Natural killer cell (primary cell): ENCODE measurements at regions not wholly inside any gene's neighbourhood (a gene's known extent, or its start where the extent isn't known, plus 50 kb on each side); places are given as distances from the start of the nearest gene placed in this dataset.
"Not testable (repeated sequence)": the region's sequence is repeated elsewhere in the genome, so short reads cannot be mapped to it uniquely, and the experiment has no call there.

Source experiments
- ATAC-seq, 3 donors: fragments of 150-1000 bp in 2 of 3; fragments of 200-7000 bp in 1 of 3; cut with Tn5 transposase; 1 replicate in 1 of 3; 2 replicates in 2 of 3; pipeline ENCODE4 v1.10.0; 2021; ENCODE audit warnings: mild to moderate bottlenecking in 2 of 3, moderate library complexity in 2 of 3
- DNase-seq, 2 donors: peaks; one replicate each; pipeline versions ENCODE4 v3.0.0 to v3.0.0-alpha.2; 2013 to 2021; ENCODE audit warnings: mixed read lengths in 1 of 2
- H3K27ac ChIP-seq: one replicate; pipeline ENCODE4 v1.5.1; 2013; ENCODE audit warnings: mild to moderate bottlenecking, low read length
- H3K27me3 ChIP-seq: one replicate; pipeline ENCODE4 v1.6.1; 2013; ENCODE audit warnings: low read length; ENCODE audit not compliant: control insufficient read depth, insufficient read depth
- H3K36me3 ChIP-seq: one replicate; pipeline ENCODE4 v1.6.1; 2013; ENCODE audit warnings: low read length; ENCODE audit not compliant: control insufficient read depth, insufficient read depth
- H3K4me1 ChIP-seq: one replicate; pipeline ENCODE4 v1.6.1; 2013; ENCODE audit warnings: low read length; ENCODE audit not compliant: control insufficient read depth, insufficient read depth
- H3K4me3 ChIP-seq: one replicate; pipeline ENCODE4 v1.5.1; 2013; ENCODE audit warnings: low read length
- H3K9me3 ChIP-seq: one replicate; pipeline ENCODE4 v1.6.1; 2013; ENCODE audit warnings: low read length; ENCODE audit not compliant: control insufficient read depth, insufficient read depth
- H3K27ac Mint-ChIP-seq, 2 donors: one replicate each; pipeline ENCODE4 v1.8.0; 2022; ENCODE audit warnings: mild to moderate bottlenecking in 2 of 2, mixed read lengths in 2 of 2, moderate library complexity in 1 of 2
- H3K27me3 Mint-ChIP-seq, 2 donors: one replicate each; pipeline ENCODE4 v1.8.0; 2022; ENCODE audit warnings: low read depth in 2 of 2, mixed read lengths in 2 of 2
- H3K36me3 Mint-ChIP-seq: one replicate; pipeline ENCODE4 v1.8.0; 2022; ENCODE audit warnings: mixed read lengths
- H3K4me1 Mint-ChIP-seq, 2 donors: one replicate each; pipeline ENCODE4 v1.8.0; 2022; ENCODE audit warnings: mixed read lengths in 2 of 2
- H3K4me3 Mint-ChIP-seq: one replicate; pipeline ENCODE4 v1.8.0; 2022; ENCODE audit warnings: mild to moderate bottlenecking, moderate library complexity, mixed read lengths
- H3K9me3 Mint-ChIP-seq, 2 donors: one replicate each; pipeline ENCODE4 v1.8.0; 2022; ENCODE audit warnings: mixed read lengths in 2 of 2
- WGBS: methylation state at CpG from one replicate; pipeline ENCODE4 v1.1.7; 2013; ENCODE audit warnings: missing lambda C conversion rate; ENCODE audit not compliant: insufficient coverage; 5-methylcytosine and 5-hydroxymethylcytosine counted together
- intact Hi-C: fragments of 100-400 bp; cut with micrococcal nuclease; formaldehyde crosslinking; loops from one replicate; pipeline ENCODE4 v1.14.2; 2022
- TF ChIP-seq, protein P1 (sequence below): fragments of 200-600 bp; IDR thresholded peaks from one replicate; pipeline ENCODE4 v1.8.0; 2022; ENCODE audit warnings: antibody characterized with exemption

DNA sequence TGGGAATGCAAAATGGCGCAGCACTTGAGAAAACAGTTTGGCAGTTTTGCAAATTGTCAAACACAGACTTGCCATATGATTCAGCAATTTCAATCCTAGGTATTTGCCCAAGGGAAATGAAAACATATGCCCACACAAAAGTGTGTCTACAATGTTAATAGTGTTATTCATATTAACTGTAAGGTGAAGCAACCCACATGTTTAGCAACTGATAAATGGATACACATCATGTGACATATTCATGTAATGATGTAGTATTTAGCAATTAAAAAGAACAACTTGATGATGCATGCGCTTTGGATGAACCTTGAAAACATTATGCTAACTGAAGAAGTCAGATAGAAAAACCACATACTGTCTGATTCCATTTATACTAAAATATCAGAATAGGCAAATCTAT lies 539.0 kb upstream of the PPP2R3A start:
- no peak overlapping the region for H3K27ac Mint-ChIP-seq
- H3K36me3 Mint-ChIP-seq, result no peaks in the 10 kb centered on the region
- peaks cover 3% of the 10 kb centered on the region for H3K9me3 ChIP-seq
- peaks cover 10 to 12% of the 10 kb centered on the region in 2 donors for H3K9me3 Mint-ChIP-seq
- H3K4me3 ChIP-seq, result no peak overlapping the region
- intact Hi-C loops, result no loop called here
- ATAC-seq (no peak), DNase-seq (no peak)
- no peaks in the 10 kb centered on the region for H3K27me3 ChIP-seq
- no peaks in the 10 kb centered on the region for H3K4me1 ChIP-seq
- no peak overlapping the region for H3K27ac ChIP-seq
- TF ChIP-seq, protein P1, sequence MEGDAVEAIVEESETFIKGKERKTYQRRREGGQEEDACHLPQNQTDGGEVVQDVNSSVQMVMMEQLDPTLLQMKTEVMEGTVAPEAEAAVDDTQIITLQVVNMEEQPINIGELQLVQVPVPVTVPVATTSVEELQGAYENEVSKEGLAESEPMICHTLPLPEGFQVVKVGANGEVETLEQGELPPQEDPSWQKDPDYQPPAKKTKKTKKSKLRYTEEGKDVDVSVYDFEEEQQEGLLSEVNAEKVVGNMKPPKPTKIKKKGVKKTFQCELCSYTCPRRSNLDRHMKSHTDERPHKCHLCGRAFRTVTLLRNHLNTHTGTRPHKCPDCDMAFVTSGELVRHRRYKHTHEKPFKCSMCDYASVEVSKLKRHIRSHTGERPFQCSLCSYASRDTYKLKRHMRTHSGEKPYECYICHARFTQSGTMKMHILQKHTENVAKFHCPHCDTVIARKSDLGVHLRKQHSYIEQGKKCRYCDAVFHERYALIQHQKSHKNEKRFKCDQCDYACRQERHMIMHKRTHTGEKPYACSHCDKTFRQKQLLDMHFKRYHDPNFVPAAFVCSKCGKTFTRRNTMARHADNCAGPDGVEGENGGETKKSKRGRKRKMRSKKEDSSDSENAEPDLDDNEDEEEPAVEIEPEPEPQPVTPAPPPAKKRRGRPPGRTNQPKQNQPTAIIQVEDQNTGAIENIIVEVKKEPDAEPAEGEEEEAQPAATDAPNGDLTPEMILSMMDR, result no peak
- H3K4me3 Mint-ChIP-seq, result no peak overlapping the region
- 86% methylated on average over 1 of the region's 2 CpGs for WGBS
- H3K4me1 Mint-ChIP-seq, result no peaks in the 10 kb centered on the region
- H3K36me3 ChIP-seq, result no peaks in the 10 kb centered on the region
- no peaks in the 10 kb centered on the region for H3K27me3 Mint-ChIP-seq

DNA sequence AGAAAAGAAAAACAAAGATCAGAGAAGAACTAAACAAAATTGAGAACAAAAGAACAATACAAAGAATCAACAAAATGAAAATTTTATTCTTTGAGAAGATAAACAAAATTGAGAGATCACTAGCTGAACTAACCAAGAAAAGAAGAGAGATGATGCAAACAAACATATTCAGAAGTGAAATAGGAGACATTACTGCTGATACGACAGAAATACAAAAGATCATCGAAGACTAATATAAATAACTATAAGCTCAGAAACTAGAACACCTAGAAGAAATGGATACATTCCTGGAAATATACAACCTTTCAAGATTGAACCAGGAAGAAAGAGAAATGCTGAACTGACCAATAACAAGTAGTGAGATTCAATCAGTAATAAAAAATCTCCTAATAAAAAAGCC lies 533.1 kb upstream of the PPP2R3A start:
- WGBS, result no CpG with 5 or more reads among the region's 2 CpGs
- no peaks in the 10 kb centered on the region for H3K36me3 ChIP-seq
- TF ChIP-seq, protein P1, result no peak
- no peaks in the 10 kb centered on the region for H3K36me3 Mint-ChIP-seq
- no peak overlapping the region for H3K27ac ChIP-seq
- H3K9me3 ChIP-seq, result peaks cover 3% of the 10 kb centered on the region
- peaks cover 10 to 17% of the 10 kb centered on the region in 2 donors for H3K9me3 Mint-ChIP-seq
- DNase-seq (no peak), ATAC-seq (no peak)
- H3K27ac Mint-ChIP-seq, result no peak overlapping the region
- H3K27me3 ChIP-seq, result no peaks in the 10 kb centered on the region
- no peak overlapping the region for H3K4me3 Mint-ChIP-seq
- H3K4me1 ChIP-seq, result no peaks in the 10 kb centered on the region
- no peaks in the 10 kb centered on the region for H3K27me3 Mint-ChIP-seq
- no peaks in the 10 kb centered on the region for H3K4me1 Mint-ChIP-seq
- intact Hi-C loops, result no loop called here
- no peak overlapping the region for H3K4me3 ChIP-seq

DNA sequence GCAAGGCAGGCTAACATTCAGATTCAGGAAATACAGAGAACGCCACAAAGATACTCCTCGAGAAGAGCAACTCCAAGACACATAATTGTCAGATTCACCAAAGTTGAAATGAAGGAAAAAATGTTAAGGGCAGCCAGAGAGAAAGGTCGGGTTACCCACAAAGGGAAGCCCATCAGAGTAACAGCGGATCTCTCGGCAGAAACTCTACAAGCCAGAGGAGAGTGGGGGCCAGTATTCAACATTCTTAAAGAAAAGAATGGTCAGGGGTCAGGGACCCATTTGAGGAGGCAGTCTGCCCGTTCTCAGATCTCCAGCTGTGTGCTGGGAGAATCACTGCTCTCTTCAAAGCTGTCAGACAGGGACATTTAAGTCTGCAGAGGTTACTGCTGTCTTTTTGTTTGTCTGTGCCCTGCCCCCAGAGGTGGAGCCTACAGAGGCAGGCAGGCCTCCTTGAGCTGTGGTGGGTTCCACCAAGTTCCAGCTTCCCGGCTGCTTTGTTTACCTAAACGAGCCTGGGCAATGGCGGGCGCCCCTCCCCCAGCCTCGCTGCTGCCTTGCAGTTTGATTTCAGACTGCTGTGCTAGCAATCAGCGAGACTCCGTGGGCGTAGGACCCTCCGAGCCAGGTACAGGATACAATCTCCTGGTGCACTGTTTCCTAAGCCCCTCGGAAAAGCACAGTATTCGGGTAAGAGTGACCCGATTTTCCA lies 526.5 kb upstream of the PPP2R3A start:
- H3K9me3 Mint-ChIP-seq, H3K4me1 ChIP-seq, H3K27ac ChIP-seq, ATAC-seq, H3K36me3 Mint-ChIP-seq, H3K27me3 Mint-ChIP-seq, DNase-seq, intact Hi-C loops, H3K4me1 Mint-ChIP-seq, H3K4me3 Mint-ChIP-seq, H3K9me3 ChIP-seq, H3K4me3 ChIP-seq, H3K27ac Mint-ChIP-seq, H3K27me3 ChIP-seq, H3K36me3 ChIP-seq: not testable (repeated sequence)
- 86% methylated on average over 14 of the region's 18 CpGs for WGBS

DNA sequence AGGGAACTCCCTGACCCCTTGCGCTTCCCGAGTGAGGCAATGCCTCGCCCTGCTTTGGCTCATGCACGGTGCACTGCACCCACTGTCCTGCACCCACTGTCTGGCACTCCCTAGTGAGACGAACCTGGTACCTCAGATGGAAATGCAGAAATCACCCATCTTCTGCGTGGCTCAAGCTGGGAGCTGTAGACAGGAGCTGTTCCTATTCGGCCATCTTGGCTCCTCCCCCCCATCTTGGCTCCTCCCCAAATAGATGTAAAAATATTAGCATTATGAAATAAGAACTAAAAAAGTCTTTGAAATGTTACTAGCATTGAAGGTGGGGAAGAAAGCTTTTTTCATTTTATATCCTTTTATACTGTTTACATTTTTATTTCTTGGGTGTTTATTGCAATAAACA lies 525.9 kb upstream of the PPP2R3A start:
- H3K36me3 ChIP-seq, DNase-seq, H3K9me3 ChIP-seq, H3K4me1 ChIP-seq, H3K36me3 Mint-ChIP-seq, H3K4me3 Mint-ChIP-seq, H3K27ac Mint-ChIP-seq, H3K27me3 Mint-ChIP-seq, H3K4me3 ChIP-seq, H3K4me1 Mint-ChIP-seq, ATAC-seq, H3K27me3 ChIP-seq, H3K27ac ChIP-seq, H3K9me3 Mint-ChIP-seq, intact Hi-C loops: not testable (repeated sequence)
- 80% methylated on average over 6 of the region's 7 CpGs for WGBS
